HUES6 (cell line): ENCODE measurements at regions not wholly inside any gene's neighbourhood (a gene's known extent, or its start where the extent isn't known, plus 50 kb on each side); places are given as distances from the start of the nearest gene placed in this dataset.

Experiments used
- H3K27ac ChIP-seq: 2 replicates; pipeline ENCODE4 v1.7.0; 2013; ENCODE audit warnings: low read depth, mild to moderate bottlenecking, low read length, inconsistent platforms
- H3K27me3 ChIP-seq: 2 replicates; pipeline ENCODE4 v1.6.1; 2013; ENCODE audit warnings: low read length; ENCODE audit not compliant: control insufficient read depth, insufficient read depth
- H3K36me3 ChIP-seq: 2 replicates; pipeline ENCODE4 v1.6.1; 2013; ENCODE audit warnings: low read length; ENCODE audit not compliant: control insufficient read depth, insufficient read depth
- H3K4me1 ChIP-seq: 2 replicates; pipeline ENCODE4 v1.6.1; 2013; ENCODE audit warnings: low read length; ENCODE audit not compliant: control insufficient read depth, insufficient read depth
- H3K4me3 ChIP-seq: 2 replicates; pipeline ENCODE4 v1.5.1; 2013; ENCODE audit warnings: low read depth, low read length
- H3K9ac ChIP-seq: one replicate; pipeline ENCODE4 v1.6.1; 2013; ENCODE audit warnings: mild to moderate bottlenecking, low read length
- H3K9me3 ChIP-seq: 2 replicates; pipeline ENCODE4 v1.6.1; 2013; ENCODE audit warnings: low read depth, low read length; ENCODE audit not compliant: control insufficient read depth, insufficient read depth

GRCh38 chr1:168372307-168372706 is 91.6 kb downstream of the TBX19 start:
- no peaks in the 10 kb centered on the region for H3K9me3 ChIP-seq
- no peak overlapping the region for H3K4me3 ChIP-seq
- no peaks in the 10 kb centered on the region for H3K36me3 ChIP-seq
- no peaks in the 10 kb centered on the region for H3K27me3 ChIP-seq
- H3K9ac ChIP-seq, result no peak overlapping the region
- H3K4me1 ChIP-seq, result no peaks in the 10 kb centered on the region; the same call in 1 of the 2 replicates
- H3K27ac ChIP-seq, result no peak overlapping the region

- H3K36me3 ChIP-seq, result no peaks in the 10 kb centered on the region
- H3K27me3 ChIP-seq, result no peaks in the 10 kb centered on the region
- no peak overlapping the region for H3K9ac ChIP-seq
- H3K4me3 ChIP-seq, result no peak overlapping the region
- H3K27ac ChIP-seq, result no peak overlapping the region
- H3K9me3 ChIP-seq, result no peaks in the 10 kb centered on the region
- no peaks in the 10 kb centered on the region; the same call in 1 of the 2 replicates for H3K4me1 ChIP-seq
Observed at GRCh38 chr1:168371477-168371876, 90.8 kb downstream of the TBX19 start.

GRCh38 chr1:168370586-168370985 is 89.9 kb downstream of the TBX19 start:
- Histone ChIP-seq H3K27me3 (no peaks in the 10 kb centered on the region), H3K4me3 (no peak overlapping the region), H3K4me1 (no peaks in the 10 kb centered on the region; the same call in 1 of the 2 replicates), H3K9me3 (no peaks in the 10 kb centered on the region), H3K36me3 (no peaks in the 10 kb centered on the region), H3K9ac (no peak overlapping the region), H3K27ac (no peak overlapping the region)

- H3K4me1 ChIP-seq, result no peaks in the 10 kb centered on the region; the same call in 1 of the 2 replicates
- no peaks in the 10 kb centered on the region for H3K9me3 ChIP-seq
Observed at GRCh38 chr1:168369655-168370054, 89.0 kb downstream of the TBX19 start.

DNA sequence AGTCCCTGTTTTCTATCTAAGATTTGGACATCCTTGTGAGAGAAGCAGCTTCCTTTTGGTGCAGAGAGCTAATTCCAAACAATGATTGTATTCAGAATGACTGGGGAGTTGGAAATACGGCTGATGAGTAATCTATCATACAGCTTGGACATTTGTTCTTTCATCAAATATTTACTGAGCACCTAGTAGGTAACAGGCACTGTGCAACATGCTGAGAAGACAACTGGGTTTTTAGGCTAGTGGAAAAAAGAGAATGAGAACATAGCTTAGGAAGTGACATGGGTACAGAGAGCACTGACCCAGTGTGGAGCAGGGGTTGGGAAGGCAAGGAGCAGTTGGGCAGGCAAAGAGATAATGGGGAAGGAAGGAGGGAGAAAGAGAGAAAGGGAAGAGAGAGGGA is 87.5 kb downstream of the TBX19 start:
- no peaks in the 10 kb centered on the region for H3K9me3 ChIP-seq
- H3K27me3 ChIP-seq, result no peaks in the 10 kb centered on the region
- no peak overlapping the region for H3K9ac ChIP-seq
- no peak overlapping the region for H3K4me3 ChIP-seq
- H3K4me1 ChIP-seq, result no peaks in the 10 kb centered on the region; the same call in 1 of the 2 replicates
- no peak overlapping the region for H3K27ac ChIP-seq
- H3K36me3 ChIP-seq, result no peaks in the 10 kb centered on the region

More at GRCh38 chr1:168369655-168370054, 89.0 kb downstream of the TBX19 start:
- H3K36me3 ChIP-seq, result no peaks in the 10 kb centered on the region
- no peak overlapping the region for H3K9ac ChIP-seq
- H3K27ac ChIP-seq, result no peak overlapping the region
- H3K27me3 ChIP-seq, result no peaks in the 10 kb centered on the region
- H3K4me3 ChIP-seq, result no peak overlapping the region

DNA sequence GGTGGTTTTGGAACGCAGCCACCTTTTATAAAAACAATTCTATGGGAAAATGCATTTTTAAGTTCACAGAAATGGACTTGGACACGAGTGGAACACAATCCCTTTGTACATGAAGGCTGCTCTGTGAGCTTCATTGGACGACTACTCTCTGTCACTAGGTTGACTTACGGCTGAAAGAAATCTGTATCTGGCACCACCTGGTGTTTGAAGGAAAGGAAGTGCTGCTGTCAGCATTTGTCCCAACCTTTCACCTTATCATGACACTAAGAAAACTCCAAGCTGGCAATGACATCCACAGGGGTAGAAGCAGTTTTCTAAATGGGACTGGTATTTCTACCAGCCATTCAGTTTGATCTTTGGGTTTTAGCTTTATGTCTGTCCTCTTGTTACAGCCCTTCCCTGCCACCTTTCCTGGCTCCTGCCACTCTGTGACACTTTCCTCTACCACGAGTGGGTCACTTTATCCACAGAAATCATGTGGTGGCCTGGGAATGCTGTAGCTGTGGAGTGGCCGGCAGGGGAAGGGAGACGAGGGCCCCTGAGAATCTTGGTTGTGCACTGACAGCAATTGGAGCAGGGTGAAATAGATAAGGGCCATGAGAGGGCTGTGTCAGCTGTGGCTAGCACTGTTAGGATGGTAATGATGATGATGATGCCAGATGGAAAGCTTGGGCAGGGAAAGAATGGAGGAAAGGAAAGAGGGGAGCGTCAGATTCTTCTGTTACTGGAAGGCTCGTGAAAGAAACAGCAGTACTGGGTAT is 85.2 kb downstream of the TBX19 start:
- Histone ChIP-seq H3K27me3 (no peaks in the 10 kb centered on the region), H3K4me3 (no peak overlapping the region), H3K27ac (no peak overlapping the region), H3K9ac (no peak overlapping the region), H3K4me1 (no peaks in the 10 kb centered on the region), H3K9me3 (no peaks in the 10 kb centered on the region), H3K36me3 (no peaks in the 10 kb centered on the region)
